ENCODE measurements at regions not wholly inside any gene's neighbourhood (a gene's known extent, or its start where the extent isn't known, plus 50 kb on each side); places are given as distances from the start of the nearest gene placed in this dataset.

DNA sequence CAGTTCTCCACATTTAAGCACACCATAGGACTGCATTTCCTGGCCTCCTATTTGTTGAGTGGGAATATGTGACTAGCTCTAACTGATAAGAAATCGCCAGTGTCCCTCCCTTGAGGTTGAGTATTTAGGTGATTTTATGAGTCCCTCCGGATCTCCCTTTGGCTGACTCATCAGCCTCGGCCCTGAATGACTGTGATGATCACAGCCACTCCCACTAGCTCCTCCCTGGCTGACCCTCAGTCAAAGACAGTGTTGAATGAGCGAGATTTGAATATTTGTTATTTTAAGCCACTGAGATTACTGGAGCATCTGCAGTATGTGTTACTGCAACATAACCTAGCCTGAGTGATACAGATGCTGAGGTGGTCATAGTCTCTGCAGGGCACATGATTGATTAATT lies 515.3 kb downstream of the EPHB1 start:
- no peak for DNase-seq (ENCODE audit: low read depth in 2 of 2)

DNA sequence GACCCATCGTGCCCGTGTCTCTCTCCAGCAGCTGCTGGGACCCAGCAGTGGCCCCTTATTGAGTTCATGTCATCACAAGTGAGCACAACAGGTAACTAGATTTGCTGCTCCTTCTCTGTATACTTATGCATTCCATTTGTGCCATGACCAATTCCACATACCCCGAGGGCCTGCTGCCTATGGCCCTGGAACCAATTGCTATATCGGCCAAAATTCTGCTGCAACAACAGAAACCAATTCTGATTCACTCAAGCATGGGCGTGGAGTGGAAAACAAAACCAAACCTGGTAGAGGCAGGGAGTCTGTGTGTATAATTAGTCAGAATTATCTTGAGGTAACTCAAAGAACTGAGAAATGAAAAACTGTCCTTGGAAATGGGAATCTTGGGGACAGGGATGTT lies 516.6 kb downstream of the EPHB1 start:
- no peak for DNase-seq (ENCODE audit: low read depth in 2 of 2)

DNA sequence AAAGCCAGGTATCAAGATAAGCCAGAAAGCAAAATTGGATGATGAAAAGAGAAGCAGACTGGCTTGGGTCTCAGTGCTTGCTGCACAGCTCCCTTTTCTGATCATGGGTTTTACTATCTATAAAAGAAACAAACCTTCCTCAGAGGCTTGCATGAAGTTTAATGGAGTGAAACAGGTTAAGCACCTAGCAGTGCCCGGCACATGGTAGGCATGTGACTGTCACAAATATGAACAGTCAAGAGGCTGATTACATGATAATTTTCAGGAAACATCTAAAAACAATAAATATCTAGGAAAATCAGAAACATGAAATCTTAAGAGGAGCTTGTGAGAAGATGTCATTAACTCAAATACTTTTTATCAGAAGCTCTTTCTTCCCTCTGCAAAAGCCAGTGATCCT lies 519.2 kb downstream of the EPHB1 start:
- no peak for DNase-seq (ENCODE audit: low read depth in 2 of 2)

DNA sequence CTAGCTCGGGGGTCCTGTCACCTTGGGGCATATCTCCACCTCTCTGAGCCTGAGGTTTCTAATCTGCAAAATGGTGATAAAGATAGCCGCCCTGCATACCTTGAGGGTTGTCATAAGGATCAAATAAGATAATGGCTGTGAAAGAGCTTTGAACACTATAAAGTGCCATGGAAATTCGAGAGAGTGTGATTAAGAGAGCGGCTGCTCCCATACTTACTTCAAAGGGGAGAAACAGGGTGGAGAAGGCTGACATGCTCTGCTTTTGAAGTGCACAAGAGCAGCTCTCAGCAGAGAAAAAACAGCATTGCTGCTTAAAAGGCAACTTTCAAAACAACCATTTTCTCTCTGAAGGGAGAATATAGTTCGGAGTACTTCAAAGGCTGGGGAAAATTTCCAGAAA lies 529.2 kb downstream of the EPHB1 start:
- DNase-seq (ENCODE audit: low read depth in 2 of 2), result no peak

DNA sequence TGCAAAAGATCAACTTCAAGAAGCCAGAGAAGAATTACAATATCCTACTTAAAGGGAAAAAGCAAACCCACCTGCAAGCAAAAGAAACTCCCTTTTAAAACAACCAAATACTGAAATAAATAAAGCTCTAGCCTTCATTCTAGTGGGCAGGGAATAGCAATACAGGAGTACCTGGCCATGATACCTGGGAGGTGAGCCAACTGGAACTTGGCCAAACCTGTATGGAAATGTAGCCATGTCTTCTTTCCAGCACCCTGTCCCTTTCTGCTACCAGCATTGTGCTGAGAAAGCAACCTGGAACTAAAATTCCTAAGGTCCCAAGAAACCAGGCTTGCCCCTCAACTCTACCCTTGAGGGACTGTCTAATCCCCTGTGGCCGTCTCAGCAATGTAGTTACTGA lies 530.0 kb downstream of the EPHB1 start:
- no peak for DNase-seq (ENCODE audit: low read depth in 2 of 2)

DNA sequence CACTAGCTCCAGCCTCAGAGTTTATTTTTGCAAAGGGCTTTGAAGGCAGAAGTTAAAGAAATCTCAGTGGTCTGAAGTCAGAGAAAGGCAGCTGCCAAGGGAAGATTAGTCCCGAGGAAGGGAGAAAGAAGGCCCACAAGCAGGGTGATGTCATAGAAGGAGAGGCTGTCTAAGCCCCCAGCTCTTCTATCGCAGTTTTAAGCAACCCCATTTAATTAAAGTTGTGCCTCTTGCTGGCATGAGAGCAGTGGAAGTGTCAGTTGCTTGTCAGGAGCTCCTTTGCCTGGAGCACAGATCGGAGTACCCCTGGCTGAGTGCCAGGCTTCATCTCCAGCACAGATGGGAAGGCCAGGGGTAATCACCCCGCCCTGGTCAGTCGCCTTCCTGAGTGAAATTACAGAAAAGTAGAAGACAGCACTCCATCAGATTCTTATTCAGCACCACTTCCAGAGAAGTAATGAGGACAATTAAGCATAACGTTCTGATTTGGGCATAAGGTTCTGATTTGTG lies 530.7 kb downstream of the EPHB1 start:
- no peak for DNase-seq (ENCODE audit: low read depth in 2 of 2)

DNA sequence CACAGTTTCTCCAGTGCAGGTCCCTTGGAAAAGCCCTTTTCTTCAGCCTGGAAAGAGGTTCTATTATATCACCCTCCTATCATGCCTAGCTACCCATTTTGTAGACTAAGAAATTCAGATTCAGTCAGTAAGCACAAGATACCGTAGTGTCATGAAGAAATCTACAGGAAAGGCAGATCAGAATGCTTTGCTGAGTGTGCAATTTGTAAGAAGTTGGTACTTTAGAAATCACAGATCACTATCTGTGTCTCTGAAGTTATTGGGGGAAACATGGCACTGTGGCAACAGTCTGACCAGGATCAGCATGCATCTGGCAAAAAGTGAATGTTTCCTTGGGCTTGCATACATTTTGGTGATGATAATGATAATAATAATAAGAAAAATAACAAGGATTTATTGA lies 531.8 kb downstream of the EPHB1 start:
- DNase-seq (ENCODE audit: low read depth in 2 of 2), result no peak

DNA sequence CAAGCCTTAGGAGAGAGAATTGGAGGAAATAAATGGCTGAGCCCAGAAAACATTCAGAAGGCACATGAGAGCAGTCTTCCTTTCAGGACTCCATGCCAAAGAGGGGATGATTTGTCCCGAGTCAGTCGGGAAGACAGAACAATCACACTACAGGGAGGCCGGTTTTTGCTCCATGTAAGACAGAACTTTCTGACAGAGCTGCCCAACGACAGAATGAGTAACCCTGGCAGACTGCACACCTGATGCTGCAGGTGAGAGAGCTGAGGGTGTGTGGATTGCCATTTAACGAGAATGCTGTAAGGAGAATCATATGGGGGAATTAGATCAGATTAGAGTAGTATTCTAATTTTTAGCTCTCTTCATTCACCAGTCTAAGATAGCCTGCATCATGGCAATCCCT lies 533.0 kb downstream of the EPHB1 start:
- DNase-seq (ENCODE audit: low read depth in 2 of 2), result no peak

DNA sequence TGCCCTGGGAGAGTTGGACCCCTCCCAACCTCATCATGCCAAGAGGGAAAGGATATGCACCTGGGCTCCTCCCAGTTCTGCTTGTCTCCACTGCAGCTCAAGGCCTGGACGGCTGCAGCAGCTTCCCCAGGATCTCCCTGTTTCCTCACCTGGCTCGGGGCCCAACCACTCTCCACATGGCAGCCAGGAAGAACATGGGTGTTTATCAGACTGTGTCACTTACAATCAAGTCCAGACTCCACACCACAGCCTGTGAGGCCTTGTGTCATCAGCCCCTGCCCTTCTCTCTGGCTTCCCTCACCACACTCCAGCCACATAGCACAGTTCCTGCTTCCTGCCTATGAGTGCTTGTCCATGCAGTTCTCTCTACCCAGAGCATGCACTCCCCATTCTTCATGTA lies 534.4 kb downstream of the EPHB1 start:
- DNase-seq (ENCODE audit: low read depth in 2 of 2), result no peak

DNA sequence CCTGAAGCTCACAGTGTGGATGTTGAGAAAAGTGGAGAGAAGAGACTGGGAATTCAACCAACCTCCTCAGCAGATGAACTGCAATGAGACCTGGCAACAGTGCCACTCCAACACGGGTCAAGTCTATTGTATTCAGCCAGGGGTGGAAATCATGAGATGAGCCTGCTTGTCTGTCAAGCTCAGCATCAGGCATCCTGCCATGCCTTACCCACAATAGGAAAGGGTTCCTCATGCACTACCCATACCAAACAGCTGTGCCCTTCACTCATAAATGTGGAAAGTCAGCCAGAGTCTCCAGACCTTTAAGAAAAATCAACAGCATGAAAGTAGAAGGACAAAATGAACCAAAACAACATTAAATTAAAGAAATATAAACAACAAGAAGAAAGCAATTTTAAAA lies 542.1 kb downstream of the EPHB1 start:
- no peak for DNase-seq (ENCODE audit: low read depth in 2 of 2)

DNA sequence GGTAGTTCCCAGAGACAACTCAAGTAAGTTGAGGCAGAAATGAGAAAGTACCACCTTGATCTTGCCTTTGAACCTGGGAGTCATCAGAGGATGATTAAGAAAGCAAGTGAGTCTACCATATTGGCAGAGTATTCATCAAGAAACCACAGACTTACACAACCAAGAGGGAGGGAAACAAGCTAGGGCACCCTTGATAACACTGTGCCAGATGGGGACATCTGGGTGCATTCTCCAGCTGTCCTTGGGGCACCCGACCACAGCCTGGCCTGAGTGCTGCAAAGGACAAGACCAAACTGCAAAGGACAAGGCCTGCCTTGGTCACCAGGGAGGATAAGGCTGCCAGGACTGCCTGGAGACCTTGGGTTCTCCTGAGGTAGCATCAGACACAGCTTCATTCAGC lies 553.6 kb downstream of the EPHB1 start:
- no peak for DNase-seq (ENCODE audit: low read depth in 2 of 2)

DNA sequence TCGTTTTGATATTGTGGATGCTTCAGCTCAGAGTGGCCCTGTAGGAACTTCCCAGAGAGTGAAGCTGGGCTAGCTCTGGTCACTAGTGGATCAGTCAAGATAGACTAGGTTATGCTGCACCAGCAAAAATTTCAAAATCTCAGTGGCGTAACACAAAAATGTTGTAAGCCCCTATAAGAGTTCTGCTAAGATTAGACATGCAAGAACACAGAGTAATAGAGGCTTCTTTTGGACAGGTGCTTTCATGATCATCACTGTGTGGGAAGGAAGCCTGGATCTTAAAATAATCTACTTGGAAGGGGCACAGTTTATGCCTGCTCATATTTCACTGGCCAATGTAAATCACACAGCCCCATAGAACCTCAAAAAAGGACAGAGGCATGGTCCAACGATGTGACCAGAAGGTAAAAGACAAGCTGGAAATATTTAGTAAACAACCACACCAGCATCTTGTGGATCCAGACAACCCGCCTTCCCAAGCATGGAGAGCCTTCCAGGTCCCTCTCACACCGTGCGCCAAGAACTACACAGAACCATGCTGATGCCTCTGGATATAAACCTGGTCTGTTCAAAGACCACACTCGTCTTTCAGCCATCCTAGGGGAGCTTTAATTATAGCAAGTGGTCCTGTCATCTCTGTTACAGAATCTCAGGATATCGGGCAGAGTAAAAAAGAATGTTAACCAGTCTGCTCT lies 554.3 kb downstream of the EPHB1 start:
- DNase-seq (ENCODE audit: low read depth in 2 of 2), result no peak

DNA sequence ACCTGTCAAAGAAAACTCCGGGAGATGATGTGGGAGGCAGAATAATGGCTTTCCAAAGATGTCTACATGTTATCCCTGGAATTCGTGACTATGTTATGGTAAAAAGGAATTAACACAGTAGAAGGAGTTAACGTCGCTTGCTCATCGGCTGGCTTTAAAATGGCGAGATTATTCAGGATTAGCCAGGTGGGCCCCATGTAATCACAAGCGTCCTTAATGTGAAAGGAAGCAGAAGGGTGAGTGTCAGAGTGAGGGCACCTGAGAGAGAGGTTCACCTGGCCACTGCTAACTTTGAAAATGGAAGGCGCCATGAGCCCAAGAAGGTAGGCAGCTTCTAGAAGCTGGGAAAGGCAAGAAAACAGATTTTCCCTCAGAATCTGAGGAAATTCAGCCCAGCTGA lies 557.2 kb downstream of the EPHB1 start:
- DNase-seq (ENCODE audit: low read depth in 2 of 2), result no peak

DNA sequence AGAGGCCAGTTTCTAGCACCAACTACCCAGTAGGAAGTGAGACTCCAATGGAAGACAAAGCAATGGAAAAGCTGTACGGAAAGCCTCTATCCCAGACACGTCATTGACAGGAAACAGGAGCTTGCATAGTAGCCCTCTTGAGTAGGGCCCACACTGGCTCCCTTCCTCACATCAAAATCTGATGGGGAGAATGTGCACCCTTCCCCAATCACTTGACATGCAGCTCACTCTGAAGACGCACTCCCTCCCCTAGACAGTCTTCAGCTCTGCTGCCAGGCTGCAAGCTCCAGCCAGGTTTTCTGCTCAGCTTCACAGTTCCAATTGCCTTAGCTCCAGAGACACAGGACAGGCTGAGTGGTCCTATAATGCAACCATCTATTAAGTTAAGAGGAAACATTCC lies 567.8 kb downstream of the EPHB1 start:
- DNase-seq (ENCODE audit: low read depth in 2 of 2), result no peak

DNA sequence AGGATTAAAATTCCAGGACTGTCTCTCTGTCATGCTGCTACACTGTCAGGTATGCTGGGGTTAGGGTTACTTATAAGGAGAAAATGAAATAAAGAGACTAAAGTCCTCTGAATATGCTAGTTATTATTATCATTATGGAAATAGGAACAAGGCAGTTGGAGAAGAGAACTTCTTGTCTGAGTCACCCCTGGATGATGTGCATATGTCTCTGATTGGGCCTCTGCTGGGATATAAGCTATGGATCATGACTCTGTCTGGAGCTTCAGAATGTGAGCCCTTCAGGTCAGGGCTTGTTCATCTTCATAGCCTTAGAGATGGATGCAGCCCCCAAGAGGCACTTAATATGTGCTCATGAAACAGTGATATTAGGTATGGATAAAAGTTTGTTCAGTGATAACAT lies 569.6 kb downstream of the EPHB1 start:
- DNase-seq (ENCODE audit: low read depth in 2 of 2), result no peak

DNA sequence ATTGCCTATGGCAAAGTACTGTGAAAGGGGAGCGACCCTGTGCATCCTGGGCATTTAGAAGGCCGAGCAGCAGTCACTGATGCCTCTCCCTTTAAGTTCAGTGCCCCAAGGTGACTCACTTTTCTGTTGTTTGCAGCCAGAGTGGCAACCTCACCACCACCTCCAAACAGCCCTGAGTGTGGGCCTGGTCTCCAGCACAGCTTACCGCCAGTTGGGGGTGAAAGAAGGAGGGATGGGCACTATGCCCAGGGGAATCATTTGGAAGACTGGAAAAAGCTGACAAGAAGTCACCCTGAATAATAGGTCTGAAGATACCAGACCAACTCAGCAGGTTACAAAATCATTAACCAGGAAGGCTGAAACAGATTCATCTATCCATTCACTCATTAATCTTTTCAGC lies 571.8 kb downstream of the EPHB1 start:
- no peak for DNase-seq (ENCODE audit: low read depth in 2 of 2)

DNA sequence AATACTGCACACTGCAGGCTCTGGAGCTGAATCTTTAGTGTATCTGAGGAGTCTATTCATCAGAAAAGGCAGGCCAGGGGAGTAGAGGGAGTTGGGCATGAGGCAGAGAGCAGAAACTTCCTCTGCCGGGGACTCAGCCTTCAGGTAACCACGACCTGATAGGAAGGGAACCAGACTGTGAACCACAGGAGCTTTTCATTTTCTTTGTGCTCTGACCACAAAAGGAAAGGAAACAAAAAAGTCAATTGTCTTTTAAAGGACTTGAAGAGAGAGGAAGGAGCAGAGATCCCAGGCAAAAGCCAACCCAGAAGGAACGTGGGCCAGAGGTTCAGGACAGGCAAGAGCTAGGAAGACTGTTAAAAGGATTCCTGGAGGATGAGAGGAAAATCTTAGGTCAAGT lies 573.3 kb downstream of the EPHB1 start:
- DNase-seq (ENCODE audit: low read depth in 2 of 2), result no peak

DNA sequence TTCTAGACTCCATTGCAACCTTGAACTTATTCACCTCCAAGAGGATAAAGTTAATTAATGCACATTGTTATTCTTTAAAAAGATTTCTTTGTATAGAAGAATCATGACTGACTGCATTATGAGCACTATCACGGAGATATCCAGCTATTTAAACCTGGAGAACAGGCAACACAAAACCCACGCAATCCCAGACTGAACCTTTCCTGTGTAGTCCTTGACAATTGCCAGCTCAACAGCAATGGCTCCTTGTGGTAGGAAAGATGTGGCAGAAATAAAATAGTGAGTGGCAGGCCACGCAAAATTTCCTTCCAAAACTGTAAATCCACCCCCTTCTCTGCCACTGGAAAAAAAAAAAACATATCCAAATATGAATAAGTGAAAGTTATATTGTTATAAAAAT lies 573.7 kb downstream of the EPHB1 start:
- DNase-seq (ENCODE audit: low read depth in 2 of 2), result no peak

DNA sequence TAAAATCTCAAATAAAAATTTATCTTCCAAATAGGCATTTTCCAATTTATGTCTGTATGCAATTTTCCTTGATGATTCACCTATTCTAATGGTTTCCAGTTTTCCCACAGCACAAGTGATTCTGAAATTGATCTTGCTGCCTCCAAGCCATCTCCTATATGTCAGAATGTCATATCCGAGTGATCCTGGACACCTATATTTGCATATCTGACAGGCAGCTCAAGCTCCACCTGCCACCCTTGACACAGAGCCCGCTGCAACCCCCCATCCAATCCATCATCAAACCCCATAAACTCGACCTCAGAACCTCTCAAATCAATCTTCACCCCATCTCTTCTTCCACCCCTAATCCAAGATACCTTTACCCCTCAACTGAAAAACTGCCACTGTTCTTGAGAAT lies 579.5 kb downstream of the EPHB1 start:
- no peak for DNase-seq (ENCODE audit: low read depth in 2 of 2)

DNA sequence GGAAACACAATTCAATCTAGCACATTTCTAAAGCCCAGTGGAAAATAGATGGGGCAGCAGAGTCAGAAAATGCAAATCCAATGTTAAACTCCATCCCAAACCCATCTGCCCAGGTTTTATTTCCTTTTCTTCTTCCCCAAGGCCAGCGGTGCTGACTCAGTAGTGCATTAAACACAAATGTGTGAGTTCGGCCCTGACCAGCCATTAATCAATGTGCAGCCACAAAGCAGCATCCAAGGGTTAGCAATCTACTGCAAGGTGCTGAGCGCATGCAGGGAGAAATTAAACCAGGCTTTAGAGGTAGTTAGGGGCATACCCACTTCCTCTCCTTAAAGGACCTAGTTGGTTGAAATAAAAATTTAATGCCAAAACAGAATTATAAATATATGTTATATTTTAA lies 583.3 kb upstream of the PPP2R3A start:
- no peak for DNase-seq (ENCODE audit: low read depth in 2 of 2)

DNA sequence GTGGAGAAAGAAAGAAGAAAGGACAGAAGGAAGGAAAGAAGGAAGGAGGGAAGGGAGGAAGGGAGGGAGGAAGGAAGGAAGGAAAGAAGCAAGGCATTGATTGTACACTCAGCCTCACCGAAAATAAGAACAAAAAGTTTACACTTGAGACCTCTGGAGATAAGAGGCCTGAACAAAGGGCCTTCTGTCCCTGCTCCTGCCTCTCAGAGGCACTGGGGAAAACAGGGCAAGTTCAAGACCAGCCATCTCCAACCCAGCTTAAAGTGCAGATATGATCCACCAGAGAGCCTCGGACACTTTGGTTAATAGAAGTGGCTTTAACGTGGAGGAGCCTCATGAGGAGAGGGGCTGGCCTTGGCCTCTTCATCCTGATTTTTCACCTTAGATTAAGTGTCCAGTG lies 582.9 kb upstream of the PPP2R3A start:
- no peak for DNase-seq (ENCODE audit: low read depth in 2 of 2)

DNA sequence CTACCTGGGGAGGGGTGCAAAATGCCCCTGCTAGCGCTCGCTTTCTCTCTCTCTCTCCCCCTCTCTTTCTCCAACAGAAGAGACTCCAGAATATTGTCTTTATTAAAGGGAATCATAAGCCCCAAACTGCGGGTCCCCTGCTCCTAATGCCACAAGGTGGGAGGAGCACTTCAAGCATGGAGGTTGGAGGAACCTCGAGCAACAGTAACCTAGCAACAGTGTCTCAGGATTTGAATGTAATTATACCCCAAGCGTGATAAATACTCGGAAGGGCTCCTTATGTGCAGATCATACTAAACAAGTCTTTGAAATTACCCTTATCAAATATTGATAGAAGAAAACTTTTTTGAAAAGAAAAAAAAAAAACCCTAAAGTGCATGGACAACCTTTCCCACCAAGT lies 582.2 kb upstream of the PPP2R3A start:
- DNase-seq (ENCODE audit: low read depth in 2 of 2), result no peak

DNA sequence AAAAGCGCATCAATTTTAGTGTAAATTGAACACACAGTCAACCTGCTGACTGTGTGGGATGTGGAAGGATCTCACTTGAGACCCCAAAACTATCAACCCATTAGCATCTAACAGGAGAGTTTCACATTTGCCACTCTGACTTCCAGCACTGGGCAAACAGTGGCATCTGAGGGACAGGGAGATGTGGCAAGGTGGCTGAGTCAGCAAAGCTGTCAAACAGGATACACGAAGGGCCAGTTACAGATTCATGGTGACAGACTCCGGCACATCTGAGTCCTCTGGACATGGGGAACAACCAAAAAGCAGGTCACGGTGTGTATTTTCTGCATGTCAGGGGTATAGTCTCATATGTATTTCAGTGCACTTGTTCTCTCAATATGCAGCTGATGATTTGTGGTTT lies 573.4 kb upstream of the PPP2R3A start:
- DNase-seq (ENCODE audit: low read depth in 2 of 2), result no peak

DNA sequence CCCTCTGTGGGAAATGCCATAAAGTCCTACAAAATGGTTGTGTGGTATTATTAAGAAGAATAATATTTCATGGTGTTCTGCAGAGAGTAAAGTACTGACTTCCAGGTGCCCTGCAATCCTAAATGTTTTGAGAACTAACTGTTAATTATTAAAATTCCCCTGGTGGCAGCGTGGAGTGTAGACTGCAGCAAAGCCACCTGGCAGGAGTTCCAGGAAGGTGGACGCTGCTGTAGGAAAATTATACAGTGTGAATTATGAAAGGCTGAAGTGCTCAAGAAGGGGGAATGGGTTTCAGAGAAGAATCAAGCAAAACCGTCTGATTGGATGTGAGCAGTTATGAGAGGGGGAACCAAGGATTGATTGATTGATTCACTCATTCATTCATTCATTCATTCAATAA lies 572.4 kb upstream of the PPP2R3A start:
- no peak for DNase-seq (ENCODE audit: low read depth in 2 of 2)
